Left kidney (tissue), 1 donor: ENCODE measurements at regions not wholly inside any gene's neighbourhood (a gene's known extent, or its start where the extent isn't known, plus 50 kb on each side); places are given as distances from the start of the nearest gene placed in this dataset.

ENCODE experiments used
- DNase-seq: peaks from one replicate; pipeline ENCODE4 v3.0.0-alpha.2; 2013

DNA sequence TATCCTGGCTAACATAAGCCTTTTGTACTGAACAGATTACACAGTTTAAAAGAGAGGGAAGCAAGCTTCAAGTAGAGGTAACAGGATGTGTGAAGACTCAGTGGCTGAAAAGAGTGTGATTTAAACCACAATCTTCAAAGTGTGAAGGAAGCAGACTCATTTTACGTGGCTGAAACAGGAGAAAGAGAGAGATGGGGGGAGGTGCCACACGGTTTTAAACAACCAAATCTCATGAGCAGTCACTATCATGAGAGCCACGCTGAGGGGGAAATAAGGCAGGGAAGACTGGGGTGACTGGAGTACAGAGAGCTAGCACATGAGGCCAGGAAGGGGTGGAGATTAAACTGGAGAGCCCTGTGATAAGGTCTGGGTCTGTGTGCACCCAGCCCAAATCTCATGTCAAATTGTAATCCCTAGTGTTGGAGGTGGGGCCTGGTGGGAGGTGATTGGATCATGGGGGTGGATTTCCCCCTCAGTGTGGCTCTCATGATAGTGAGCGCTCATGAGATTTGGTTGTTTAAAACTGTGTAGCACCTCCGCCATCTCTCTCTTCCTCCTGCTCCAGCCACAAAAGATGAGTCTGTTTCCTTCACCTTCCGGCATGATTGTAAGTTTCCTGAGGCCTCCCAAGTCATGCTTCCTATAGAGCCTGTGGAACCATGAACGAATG is 318.6 kb upstream of the CD180 start:
- DNase-seq = no peak

DNA sequence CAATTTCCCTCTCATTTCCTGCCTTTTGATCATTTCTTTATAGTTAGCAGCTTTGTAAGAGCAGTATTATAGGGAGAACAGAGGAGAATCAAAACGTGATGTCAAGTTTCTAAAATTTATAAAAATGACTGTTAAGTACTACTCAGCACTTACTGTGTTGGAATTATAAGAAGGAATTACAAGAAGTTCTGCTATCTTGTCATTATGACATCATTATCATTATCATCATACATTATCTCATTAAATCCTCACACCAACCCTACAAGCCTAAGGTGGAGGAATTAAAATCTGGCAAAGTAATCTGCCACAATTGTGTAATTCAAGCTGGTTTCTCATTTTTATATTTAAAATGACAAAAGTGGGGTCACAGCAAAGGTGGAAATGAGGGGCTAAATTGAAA is 316.2 kb upstream of the CD180 start:
- DNase-seq = no peak

DNA sequence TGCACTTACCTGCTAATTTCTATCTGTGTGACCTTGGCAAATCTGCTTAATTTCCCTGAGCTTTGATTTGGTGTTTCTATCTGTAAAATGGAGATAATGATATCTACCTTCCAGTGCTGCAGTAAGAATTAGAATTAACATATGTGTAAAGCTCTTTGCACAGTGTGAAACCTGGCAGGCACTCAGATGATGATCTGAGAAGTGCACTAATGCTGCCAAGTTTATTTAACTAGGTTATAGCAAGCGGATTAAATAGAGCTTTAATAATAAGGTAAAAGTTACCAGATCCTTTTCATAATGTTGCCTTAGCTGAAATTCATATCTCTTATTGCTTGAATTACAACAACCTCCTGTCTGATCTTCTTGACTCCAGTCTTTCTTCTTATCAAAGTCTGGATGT is 315.3 kb upstream of the CD180 start:
- no peak for DNase-seq

DNA sequence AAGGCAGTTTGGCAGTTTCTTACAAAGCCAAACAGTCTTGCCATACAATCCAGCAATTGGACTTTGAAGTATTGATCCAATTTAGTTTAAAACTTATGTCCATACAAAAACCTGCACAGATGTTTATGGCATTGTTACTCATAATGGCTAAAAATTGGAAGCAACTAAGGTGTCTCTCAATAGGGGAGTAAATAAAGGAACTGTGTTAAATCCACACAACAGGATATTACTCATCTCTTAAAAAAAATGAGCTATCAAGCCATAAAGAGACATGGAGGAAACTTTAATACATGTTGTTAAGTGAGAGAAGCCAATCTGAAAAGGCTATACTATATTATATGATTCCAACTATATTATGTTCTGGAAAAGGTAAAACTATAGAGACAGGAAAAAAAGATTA is 313.6 kb upstream of the CD180 start:
- no peak for DNase-seq

DNA sequence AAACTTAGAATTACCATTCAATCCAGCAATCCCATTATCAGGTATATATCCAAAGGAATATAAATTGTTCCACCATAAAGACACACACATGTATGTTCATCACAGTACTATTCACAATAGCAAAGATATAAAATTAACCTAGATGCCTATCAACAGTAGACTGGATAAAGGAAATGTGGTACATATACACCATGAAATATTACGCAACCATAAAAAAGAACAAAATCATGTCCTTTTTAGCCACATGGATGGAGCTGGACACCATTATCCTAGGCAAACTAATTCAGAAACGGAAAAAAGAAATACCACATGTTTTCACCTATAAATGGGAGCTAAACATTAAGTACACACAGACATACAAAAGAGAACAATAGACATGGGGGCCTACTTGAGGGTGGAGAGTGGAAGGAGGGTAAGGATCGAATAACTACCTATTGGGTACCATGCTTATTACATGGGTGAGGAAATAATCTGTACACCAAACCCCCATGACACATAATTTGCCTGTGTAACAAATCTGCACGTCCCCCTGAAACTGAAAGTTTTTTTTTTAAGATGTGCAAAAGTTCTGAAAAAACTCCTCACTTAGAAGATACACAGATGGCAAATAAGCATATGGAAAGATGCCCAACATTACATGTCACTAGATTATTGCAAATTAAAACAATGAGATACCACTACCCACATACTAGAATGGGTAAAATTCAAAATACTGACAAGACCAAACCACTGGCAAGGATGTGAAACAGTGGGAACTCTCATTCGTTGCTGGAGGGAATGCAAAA is 313.0 kb upstream of the CD180 start:
- no peak for DNase-seq

DNA sequence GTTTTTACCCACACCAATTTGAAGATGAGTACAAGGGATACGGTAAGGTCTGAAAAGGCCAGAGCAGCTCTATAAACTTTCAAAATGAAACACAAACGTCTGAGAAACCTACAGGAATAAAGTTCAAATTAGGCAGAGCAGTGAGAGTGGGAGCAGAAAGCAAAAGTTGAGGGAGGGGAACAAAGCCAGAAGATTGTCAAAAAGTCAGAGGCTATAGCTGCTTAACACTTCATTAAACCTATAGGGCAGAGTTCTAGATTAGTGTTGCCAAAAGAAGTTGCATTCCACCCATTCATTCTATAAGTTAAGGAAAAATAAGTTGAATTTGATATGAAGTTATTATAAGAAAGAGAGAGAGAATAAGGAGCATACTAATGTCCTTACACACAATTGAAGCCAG is 309.6 kb upstream of the CD180 start:
- DNase-seq = no peak

DNA sequence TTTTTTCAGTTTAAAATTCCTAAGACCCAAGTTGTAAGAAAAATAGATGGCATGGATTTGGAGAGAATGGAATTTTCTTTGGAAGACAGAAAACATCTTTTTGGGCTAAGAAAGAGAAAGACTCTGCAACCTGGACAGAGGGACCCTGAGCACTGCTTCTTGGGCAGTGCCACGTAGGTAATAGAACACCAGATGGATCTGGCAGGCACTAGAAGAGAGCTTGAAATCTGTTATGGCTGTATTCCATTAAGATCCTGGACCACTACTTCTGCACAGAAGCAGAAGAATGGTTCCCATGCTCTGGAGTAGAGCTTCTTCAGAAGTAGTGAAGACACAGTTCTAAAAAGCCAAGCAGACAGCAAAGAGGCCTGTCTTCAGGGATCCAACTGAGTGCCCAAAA is 306.4 kb upstream of the CD180 start:
- no peak for DNase-seq

DNA sequence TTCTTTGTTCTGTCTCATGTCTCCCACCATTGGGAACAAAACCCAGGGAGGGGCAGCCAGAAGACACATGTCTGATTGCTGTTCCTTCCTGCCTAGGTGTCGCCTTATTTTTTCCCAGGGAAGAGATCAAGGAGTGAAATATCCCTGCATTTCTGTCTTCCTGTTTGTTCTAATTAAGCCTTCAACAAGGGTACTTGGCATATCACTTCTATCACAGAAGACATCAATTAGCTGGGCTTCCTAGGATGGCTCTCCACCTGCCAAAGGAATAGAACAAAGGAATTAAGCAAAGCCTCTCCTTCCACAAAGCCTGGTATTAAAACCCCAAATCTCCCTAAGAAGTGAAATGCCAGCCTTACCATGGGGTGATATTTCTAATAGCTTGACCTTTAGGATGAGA is 299.5 kb upstream of the CD180 start:
- no peak for DNase-seq

DNA sequence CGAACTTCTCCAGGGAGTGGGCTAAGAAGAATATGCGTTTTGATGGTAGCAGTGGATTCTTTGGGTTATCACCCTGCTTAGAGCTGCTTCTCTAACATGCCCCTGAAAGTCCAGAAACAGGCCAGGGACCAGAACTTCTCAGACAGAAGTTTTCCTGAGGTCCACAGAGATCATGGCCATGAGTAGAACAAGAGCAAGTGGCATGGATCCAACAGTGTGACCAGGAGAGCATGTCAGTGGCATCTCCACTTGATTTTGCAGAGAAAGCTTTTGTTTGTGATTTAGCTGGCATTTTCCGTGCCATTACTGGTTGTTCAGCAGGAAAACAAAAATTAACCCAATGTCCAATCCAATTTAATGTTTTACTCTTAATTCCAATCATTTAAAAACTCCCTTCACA is 298.5 kb upstream of the CD180 start:
- no peak for DNase-seq

DNA sequence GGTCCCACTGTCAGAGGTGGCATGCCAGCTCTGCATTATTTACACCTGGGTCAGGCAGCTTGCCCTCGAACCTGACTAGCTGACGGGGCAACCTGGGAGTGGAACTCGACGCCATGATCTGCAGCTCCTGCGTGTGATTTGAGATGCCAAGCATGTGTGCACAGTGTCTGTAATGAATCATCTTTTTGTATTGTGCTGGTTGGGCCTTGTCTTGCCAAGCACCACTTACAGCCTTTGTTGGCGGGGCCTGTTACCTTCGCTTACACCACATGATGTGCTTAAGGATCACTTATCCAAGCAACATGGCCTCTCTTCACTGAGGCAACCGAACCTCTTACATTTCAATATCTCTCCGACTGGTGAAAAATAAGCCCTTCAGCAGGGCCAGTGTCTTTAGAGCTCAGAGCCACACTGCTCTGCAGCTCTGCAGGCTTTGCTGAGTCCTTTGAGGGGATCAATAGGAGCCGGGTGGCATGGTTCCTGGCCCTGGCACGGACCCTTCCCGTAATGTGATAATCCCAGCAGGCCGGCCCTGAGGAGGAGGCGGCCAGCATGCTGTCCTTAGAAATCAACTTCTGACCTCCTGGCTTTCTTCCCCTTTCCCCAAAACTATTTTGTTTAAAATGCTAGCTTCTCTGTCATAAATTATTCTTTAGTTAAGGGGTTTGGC is 297.7 kb upstream of the CD180 start:
- no peak for DNase-seq

DNA sequence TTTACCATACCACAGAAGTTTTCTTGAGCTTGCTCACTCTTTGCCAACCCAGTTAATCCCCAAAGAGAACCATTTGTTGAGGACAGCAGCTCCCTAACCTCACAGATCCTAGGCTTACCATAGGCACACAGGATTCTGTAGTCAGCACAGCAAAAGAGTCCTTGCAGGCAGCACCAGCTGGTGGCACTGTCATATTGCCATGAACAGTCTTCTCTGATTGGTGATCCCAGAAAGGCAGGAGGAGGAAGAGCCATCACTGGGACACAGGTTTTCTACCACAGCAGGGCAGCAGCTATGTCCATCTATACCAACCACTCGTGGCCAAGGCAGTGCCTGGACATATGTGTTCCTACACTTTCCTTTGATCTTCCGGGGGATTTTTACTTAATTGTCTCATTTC is 297.1 kb upstream of the CD180 start:
- no peak for DNase-seq

DNA sequence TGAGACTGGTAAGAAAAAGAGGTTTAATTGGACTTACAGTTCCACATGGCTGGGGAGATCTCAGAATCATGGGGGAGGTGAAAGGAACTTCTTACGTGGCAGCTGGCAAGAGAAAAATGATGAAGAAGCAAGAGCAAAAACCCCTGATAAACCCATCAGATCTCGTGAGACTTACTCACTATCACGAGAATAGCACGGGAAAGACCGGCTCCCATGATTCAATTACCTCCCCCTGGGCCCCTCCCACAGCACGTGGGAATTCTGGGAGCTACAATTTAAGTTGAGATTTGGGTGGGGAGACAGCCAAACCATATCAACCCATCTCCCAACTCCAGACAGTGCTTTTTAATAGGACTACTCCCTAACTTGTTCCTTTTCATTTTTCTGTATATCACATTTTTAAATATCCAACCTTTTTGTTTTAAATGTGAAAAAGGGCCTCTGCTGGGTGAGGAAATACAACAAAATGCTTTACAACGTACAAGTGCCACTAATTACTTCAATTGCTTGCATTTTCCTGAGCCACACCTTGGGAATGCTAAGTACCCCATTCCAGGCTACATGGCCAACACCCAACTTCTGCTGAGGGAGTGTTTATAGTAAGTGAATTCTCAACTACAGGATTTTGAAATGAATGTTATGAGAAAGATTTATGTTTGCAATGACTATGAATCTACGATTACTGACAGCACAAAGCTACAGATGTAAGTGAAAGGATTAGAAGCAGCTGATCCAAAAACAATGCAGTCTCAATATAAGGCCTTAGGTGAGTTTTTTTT is 294.1 kb upstream of the CD180 start:
- no peak for DNase-seq

DNA sequence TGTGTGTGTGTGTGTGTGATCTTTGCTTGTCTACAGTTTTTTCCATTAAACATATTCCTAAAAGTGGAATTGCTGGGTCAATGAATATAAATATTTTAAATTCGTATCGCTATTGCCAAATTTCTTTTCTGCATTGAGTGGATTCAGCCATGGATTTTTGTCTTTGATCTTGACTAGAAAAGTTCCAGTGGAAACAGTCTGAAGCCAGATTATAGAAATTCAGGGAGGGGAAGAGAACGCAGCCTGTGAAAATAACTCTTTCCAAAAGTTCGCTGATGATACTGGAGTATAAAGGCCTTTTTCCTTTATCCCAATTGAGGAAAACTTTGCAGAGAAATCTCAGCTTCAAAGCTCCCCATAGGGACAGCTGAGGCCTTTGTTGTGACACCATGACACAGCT is 292.3 kb upstream of the CD180 start:
- DNase-seq = no peak

DNA sequence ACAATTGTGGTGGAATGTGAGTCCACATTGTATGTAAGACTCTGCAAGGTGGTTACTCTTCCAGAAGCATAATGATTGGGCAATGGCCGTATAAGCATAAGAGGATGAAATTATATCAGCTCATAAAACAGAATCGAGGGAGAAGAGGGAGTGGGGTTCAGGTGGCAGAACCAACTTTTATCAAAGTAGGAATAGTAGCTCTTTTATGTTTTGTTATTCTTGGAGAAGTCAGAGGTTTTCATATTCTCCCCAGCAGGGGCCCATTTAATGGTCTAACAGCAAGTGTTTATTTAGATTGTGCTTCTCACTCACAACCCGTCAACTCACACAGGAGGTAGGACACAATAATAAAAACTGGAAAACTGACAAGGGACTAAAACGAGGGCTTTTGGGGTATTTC is 291.3 kb upstream of the CD180 start:
- no peak for DNase-seq

DNA sequence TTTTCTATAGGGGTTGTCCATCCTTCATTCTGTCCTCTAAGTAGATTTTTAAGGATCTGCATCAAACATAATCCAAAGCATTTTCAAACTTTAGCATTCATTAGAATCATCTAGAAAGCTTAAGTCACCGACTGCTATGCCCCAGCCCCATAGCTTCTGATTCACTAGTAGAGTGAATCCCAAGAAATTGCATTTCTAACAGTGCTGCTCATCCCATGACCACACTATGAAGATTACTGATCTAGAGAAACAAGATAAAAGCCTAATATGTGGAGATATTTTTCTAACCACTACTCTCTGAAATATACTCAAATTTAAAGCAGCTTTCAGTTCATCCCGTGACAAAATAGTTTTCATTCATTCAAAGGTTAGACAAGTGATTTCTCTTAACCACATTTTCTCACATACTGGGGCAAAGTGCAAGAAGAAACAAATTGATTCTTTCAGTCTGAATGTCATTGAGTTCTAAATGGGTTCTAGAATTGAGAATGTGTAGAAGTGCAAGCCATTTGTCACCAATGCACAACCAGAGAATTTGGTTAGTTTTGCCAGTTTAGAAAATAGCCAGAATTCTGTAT is 286.9 kb upstream of the CD180 start:
- DNase-seq = no peak

DNA sequence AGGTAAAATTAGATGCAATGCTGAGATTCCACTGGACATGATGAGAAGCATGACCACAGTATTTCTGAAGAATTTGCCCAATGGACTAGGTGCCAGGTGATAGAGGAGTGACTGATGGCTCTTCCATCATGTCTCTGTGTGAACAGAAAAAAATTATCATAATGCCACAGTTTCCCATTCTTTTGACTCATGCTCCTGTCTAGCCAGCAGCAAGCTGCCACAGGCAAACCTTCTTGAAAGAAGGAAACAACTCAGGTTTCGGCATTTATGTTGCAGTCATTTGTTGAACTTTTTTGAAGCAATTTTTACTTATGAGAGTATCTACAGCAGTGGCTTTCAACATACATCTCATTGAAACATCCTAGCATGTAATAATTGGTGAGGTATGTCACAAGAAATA is 284.8 kb upstream of the CD180 start:
- DNase-seq = no peak

DNA sequence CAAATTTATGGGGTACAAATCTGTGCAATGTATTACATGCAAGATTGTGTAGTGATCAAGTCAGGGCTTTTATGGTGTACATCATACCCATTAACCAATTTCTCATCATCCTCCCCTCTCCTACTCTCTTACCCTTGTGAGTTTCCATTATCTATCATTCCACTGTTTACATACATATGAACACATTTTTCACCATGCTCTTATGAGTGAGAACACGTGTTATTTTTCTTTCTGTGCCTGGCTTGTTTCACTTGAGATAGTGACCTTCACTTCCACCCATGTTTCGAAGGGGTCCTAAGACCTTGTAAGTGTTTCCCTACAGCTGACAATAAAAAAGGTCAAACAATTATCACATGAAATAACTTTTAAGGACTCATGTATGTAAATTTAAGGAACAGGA is 281.7 kb upstream of the CD180 start:
- DNase-seq = no peak

DNA sequence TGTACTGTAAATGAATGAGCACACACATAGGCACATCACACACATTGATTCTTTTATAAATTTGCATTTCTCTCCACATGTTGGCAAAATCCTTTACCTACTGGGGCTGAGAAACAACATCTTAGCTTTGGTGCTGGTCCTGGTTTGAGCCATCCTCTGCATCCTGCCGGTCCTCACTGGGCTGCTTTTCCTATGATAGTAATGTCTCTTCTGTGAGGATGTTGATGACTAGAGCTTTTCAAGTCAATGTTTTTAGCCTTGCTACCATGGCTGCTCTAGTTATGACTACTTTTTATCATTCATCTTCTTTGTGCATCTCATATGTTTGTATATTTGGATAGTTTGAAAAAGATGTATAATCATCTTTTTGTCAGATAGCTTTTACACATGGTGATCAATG is 280.4 kb upstream of the CD180 start:
- no peak for DNase-seq

DNA sequence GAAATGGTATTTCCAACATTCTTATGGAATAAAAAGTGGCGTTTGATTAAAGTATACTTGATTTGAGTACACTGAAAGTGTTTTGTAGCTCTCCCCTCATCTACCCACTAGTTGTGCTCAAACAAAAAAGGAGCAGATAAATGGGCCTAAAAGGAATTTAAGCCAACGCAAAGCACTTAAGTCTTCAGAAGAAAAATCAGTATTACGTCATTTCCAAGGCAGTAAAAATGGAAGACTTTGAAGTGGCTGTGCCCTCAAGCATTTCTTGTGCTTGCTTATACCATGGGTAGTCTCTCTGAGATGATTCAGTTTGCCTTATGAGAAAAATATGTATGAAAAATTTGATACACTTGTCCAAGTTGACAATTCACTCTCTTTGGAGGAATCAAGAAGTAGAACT is 279.9 kb upstream of the CD180 start:
- DNase-seq = no peak

DNA sequence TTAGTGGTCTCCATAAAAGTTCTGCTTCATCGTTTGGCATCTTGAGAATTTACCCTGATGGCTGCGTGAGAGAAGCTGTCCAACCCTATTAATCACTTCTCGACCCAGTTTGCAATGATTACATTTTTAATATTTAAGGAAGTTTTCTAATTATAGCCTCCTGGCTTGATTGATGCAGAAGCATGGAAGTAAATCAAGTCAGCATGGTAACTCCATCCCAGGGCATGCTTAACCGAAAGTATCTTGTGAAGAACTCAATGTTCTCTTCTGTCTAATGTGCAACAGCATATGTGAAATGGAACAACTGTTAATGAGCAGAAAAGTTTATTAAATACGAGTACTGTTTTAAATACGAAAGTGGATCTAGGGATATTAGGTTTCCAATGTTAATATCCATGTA is 278.9 kb upstream of the CD180 start:
- DNase-seq = no peak

DNA sequence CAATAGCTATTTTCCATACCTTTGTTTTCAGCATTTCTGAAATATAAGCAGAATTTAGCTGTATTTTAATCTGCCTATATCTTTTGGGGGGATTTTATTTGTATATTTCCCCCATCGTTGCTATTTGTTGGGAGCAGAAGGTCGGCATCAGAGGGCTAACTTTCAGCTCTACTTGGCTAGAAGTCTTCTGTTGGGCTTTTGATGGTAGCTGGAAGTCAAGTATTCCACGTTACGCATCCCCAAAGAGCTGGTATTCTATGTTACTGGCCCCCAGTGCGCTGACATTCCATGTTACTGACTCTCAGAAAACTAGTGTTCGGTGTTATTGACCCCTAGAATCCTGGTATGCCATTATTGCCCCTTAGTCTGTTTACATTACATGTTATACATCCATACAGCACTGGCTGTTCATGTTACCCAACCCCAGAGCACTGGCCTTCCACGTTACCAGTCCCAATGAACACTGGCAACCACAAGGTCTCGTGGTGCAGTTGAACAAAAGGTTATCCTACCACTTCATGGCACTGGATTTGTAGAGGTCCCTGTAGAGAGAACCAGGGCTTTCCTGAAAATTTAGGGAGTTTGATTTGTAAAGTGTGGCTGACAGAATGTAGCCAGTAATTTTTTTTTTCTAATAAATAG is 278.1 kb upstream of the CD180 start:
- DNase-seq = no peak

DNA sequence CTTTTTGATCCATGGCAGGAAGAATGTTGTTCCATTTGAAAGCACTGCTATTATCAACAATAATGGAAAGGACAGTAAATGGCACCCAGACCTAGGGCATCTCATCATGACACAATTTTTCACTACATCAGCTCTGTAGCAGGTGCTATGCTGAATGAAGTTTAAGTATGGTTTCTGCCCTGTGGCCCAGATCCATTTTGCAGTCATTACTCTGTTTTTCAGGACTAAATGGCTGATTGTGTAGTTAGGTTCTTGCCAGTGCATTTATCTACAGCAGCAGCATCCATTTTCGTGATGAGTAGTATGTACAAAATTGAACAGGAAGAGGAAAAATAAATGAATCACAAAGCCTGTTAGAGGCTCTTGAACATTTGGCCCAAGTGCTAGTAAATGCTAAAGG is 270.5 kb upstream of the CD180 start:
- no peak for DNase-seq
